IMR-90 (cell line): ENCODE measurements at regions not wholly inside any gene's neighbourhood (a gene's known extent, or its start where the extent isn't known, plus 50 kb on each side); places are given as distances from the start of the nearest gene placed in this dataset.

Source experiments
- ATAC-seq: fragments of 200-7000 bp; cut with Tn5 transposase; 2 replicates; pipeline ENCODE4 v1.9.1; 2020; ENCODE audit warnings: low read depth, mild to moderate bottlenecking, moderate library complexity
- BruUV-seq: library from RNA; stranded (reverse); fragments of 400-500 nt; replicated peaks from 2 replicates; lab custom pipeline; 2021; lab: Mats Ljungman, UMichigan
- CTCF ChIA-PET: fragments of 300-600 bp; formaldehyde crosslinking; extraction: SDS; loops from one replicate; lab custom pipeline; 2021; ENCODE audit warnings: antibody characterized with exemption; lab: Yijun Ruan, JAX
- POLR2A ChIA-PET: fragments of 300-600 bp; sonication (Branson Sonifier 250); formaldehyde crosslinking; loops from one replicate; lab custom pipeline; 2022; ENCODE audit warnings: antibody characterized with exemption; ENCODE audit not compliant: unreplicated experiment; lab: Charles Lee
- DNase-seq: peaks from one replicate; pipeline ENCODE4 v3.0.0; 2013
- H2AFZ ChIP-seq: replicated peaks from 2 replicates; pipeline ENCODE3; 2013; ENCODE audit warnings: low read length, mild to moderate bottlenecking; ENCODE audit not compliant: poor library complexity
- H2AK5ac ChIP-seq: 2 replicates; pipeline ENCODE4 v1.6.1; 2013; ENCODE audit warnings: low read depth, low read length, inconsistent platforms
- H2AK9ac ChIP-seq: replicated peaks from 2 replicates; pipeline ENCODE3; 2013; ENCODE audit warnings: mild to moderate bottlenecking, low read depth, low read length, moderate library complexity; ENCODE audit not compliant: poor library complexity
- H2BK120ac ChIP-seq: 2 replicates; pipeline ENCODE4 v1.6.1; 2013; ENCODE audit warnings: low read depth, low read length, inconsistent platforms
- H2BK15ac ChIP-seq: 3 replicates; pipeline ENCODE4 v1.6.1; 2013; ENCODE audit warnings: low read depth, low read length, inconsistent platforms
- H2BK20ac ChIP-seq: 2 replicates; pipeline ENCODE4 v1.6.1; 2013; ENCODE audit warnings: low read depth, mild to moderate bottlenecking, inconsistent platforms, low read length, moderate library complexity
- H2BK5ac ChIP-seq: 2 replicates; pipeline ENCODE4 v1.6.1; 2013; ENCODE audit warnings: mild to moderate bottlenecking, low read depth, low read length, inconsistent platforms; ENCODE audit not compliant: poor library complexity, severe bottlenecking
- H3K14ac ChIP-seq: replicated peaks from 2 replicates; pipeline ENCODE4 v1.6.1; 2013; ENCODE audit warnings: low read depth, low read length, inconsistent platforms
- H3K18ac ChIP-seq: 2 replicates; pipeline ENCODE4 v1.6.1; 2013; ENCODE audit warnings: low read depth, low read length, control low read depth
- H3K23ac ChIP-seq: 2 replicates; pipeline ENCODE4 v1.6.1; 2013; ENCODE audit warnings: low read depth, low read length, inconsistent platforms
- H3K27ac ChIP-seq: 2 replicates; pipeline ENCODE4 v1.5.1; 2013; ENCODE audit warnings: mild to moderate bottlenecking, control low read depth, low read length; ENCODE audit not compliant: insufficient read depth
- H3K27me3 ChIP-seq: 2 replicates; pipeline ENCODE4 v1.6.1; 2013; ENCODE audit warnings: low read length; ENCODE audit not compliant: control insufficient read depth, insufficient read depth
- H3K36me3 ChIP-seq: 2 replicates; pipeline ENCODE4 v1.6.1; 2013; ENCODE audit warnings: low read length, mixed read lengths; ENCODE audit not compliant: control insufficient read depth, insufficient read depth
- H3K4ac ChIP-seq: 2 replicates; pipeline ENCODE4 v1.6.1; 2013; ENCODE audit warnings: low read depth, low read length, inconsistent platforms
- H3K4me1 ChIP-seq: 2 replicates; pipeline ENCODE4 v1.6.1; 2013; ENCODE audit warnings: low read length, mixed read lengths; ENCODE audit not compliant: control insufficient read depth, insufficient read depth
- H3K4me2 ChIP-seq: 2 replicates; pipeline ENCODE4 v1.6.1; 2013; ENCODE audit warnings: low read depth, mild to moderate bottlenecking, control low read depth, low read length, moderate library complexity
- H3K4me3 ChIP-seq: 2 replicates; pipeline ENCODE4 v1.5.1; 2013; ENCODE audit warnings: low read depth, mild to moderate bottlenecking, control low read depth, low read length, moderate library complexity; ENCODE audit not compliant: insufficient read depth
- H3K56ac ChIP-seq: 2 replicates; pipeline ENCODE4 v1.6.1; 2013; ENCODE audit warnings: low read length, inconsistent platforms; ENCODE audit not compliant: insufficient read depth; ENCODE audit errors: extremely low read depth
- H3K79me1 ChIP-seq, 2 experiments: 2 replicates each; pipeline ENCODE4 v1.6.1; 2013; ENCODE audit warnings: low read length in 2 of 2, inconsistent platforms in 1 of 2, low read depth in 1 of 2
- H3K9ac ChIP-seq: 2 replicates; pipeline ENCODE4 v1.6.1; 2013; ENCODE audit warnings: low read depth, low read length, control low read depth
- H3K9me1 ChIP-seq: 2 replicates; pipeline ENCODE4 v1.6.1; 2013; ENCODE audit warnings: low read length, inconsistent platforms; ENCODE audit not compliant: insufficient read depth
- H3K9me3 ChIP-seq: 2 replicates; pipeline ENCODE4 v1.6.1; 2013; ENCODE audit warnings: low read length; ENCODE audit not compliant: control insufficient read depth, insufficient read depth
- H4K20me1 ChIP-seq: 2 replicates; pipeline ENCODE4 v1.6.1; 2013; ENCODE audit warnings: low read length, inconsistent platforms; ENCODE audit not compliant: insufficient read depth
- H4K5ac ChIP-seq: 2 replicates; pipeline ENCODE4 v1.6.1; 2013; ENCODE audit warnings: mild to moderate bottlenecking, low read depth, low read length, control low read depth
- H4K8ac ChIP-seq, 2 experiments: 2 replicates each; pipeline ENCODE4 v1.6.1; 2013; ENCODE audit warnings: low read depth in 2 of 2, low read length in 2 of 2, control low read depth in 1 of 2, inconsistent platforms in 1 of 2
- H4K91ac ChIP-seq: 2 replicates; pipeline ENCODE4 v1.6.1; 2013; ENCODE audit warnings: low read depth, low read length, inconsistent platforms; ENCODE audit not compliant: insufficient read depth
- BHLHE40 ChIP-seq: fragments of 150-350 bp; IDR thresholded peaks from 2 replicates; pipeline ENCODE4 v1.6.1; 2016; ENCODE audit warnings: mild to moderate bottlenecking, low read depth, low read length
- CEBPB ChIP-seq: IDR thresholded peaks from 2 replicates; pipeline ENCODE4 v1.6.1; 2012; ENCODE audit warnings: low read depth, low read length, improper control_type of control experiment
- CHD1 ChIP-seq: IDR thresholded peaks from 2 replicates; pipeline ENCODE4 v1.6.1; 2012; ENCODE audit warnings: low read depth, low read length, improper control_type of control experiment
- NFE2L2 ChIP-seq: fragments of 150-350 bp; IDR thresholded peaks from 2 replicates; pipeline ENCODE4 v1.6.1; 2016; ENCODE audit warnings: low read depth, mild to moderate bottlenecking, low read length
- POLR2A ChIP-seq: IDR thresholded peaks from 2 replicates; pipeline ENCODE4 v1.6.1; 2012; ENCODE audit warnings: mild to moderate bottlenecking, low read depth, low read length
- WGBS, 2 experiments: methylation state at CpG; one replicate each; pipeline versions ENCODE4 v1.1.5 to v1.1.7; 2013; ENCODE audit warnings: missing lambda C conversion rate in 2 of 2; ENCODE audit not compliant: insufficient read length in 1 of 2; ENCODE audit errors: extremely low coverage in 2 of 2; 5-methylcytosine and 5-hydroxymethylcytosine counted together
- dilution Hi-C: fragments of 300-500 bp; cut with HindIII; formaldehyde crosslinking; loops from one replicate; pipeline ENCODE4 v1.14.3; 2018; ENCODE audit warnings: low sequenced_read_pairs; ENCODE audit not compliant: unreplicated experiment
- in situ Hi-C: fragments of 300-500 bp; cut with MboI; formaldehyde crosslinking; loops from 3 replicates; pipeline ENCODE4 v1.14.3; 2019; ENCODE audit warnings: low sequenced_read_pairs, inconsistent platforms, mixed read lengths
- intact Hi-C: fragments of 100-400 bp; cut with micrococcal nuclease; formaldehyde crosslinking; loops from 2 replicates; pipeline ENCODE4 v1.10.0; 2022
- TF ChIP-seq, protein P1 (sequence below): fragments of 150-350 bp; IDR thresholded peaks from 2 replicates; pipeline ENCODE4 v1.6.1; 2016; ENCODE audit warnings: low read depth, mild to moderate bottlenecking, low read length, moderate library complexity, borderline replicate concordance

DNA sequence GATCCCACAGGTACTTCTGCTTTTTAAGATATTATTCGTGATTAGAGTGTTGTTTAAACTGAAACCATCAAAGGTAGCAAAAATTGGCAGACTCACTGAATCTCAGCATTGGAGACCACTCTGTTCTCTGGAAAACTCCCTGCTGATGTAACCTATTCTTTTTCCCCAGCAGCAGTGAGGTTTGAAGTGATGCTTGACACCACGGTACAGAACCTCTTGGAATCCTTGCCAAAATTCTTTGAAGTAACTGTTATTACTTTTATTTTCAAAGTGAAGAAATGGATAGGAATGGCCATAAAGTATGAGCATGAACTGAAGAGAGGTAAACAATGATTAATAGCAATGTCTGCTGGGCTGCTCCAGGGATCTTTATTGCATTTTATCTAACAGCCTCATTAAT, 66.4 kb upstream of the KL start:
- Histone ChIP-seq H3K27ac (no peak overlapping the region), H3K9me3 (peaks cover 8% of the 10 kb centered on the region), H3K4ac (no peak overlapping the region), H3K14ac (no peak overlapping the region), H3K9ac (no peak overlapping the region), H4K5ac (no peak overlapping the region), H2BK15ac (no peak overlapping the region), H3K23ac (no peak overlapping the region), H2AK5ac (no peak overlapping the region), H3K4me1 (no peaks in the 10 kb centered on the region), H3K9me1 (no peaks in the 10 kb centered on the region), H2BK5ac (no peak overlapping the region), H3K4me2 (no peak overlapping the region), H3K36me3 (no peaks in the 10 kb centered on the region), H2BK20ac (no peak overlapping the region), H4K8ac (no peak overlapping the region), H3K56ac (no peak overlapping the region), H3K27me3 (peaks cover 29% of the 10 kb centered on the region), H2AK9ac (no peak overlapping the region), H4K91ac (no peak overlapping the region), H2AFZ (no peak overlapping the region), H4K20me1 (no peaks in the 10 kb centered on the region), H2BK120ac (no peak overlapping the region), H3K4me3 (no peak overlapping the region), H3K79me1 (no peaks in the 10 kb centered on the region), H3K18ac (no peak overlapping the region)
- TF ChIP-seq NFE2L2, result no peak
- no peak for TF ChIP-seq POLR2A
- TF ChIP-seq, protein P1, sequence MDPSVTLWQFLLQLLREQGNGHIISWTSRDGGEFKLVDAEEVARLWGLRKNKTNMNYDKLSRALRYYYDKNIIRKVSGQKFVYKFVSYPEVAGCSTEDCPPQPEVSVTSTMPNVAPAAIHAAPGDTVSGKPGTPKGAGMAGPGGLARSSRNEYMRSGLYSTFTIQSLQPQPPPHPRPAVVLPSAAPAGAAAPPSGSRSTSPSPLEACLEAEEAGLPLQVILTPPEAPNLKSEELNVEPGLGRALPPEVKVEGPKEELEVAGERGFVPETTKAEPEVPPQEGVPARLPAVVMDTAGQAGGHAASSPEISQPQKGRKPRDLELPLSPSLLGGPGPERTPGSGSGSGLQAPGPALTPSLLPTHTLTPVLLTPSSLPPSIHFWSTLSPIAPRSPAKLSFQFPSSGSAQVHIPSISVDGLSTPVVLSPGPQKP, result no peak
- no peak for TF ChIP-seq CEBPB
- TF ChIP-seq BHLHE40, result no peak
- no peak for TF ChIP-seq CHD1
- ChIA-PET CTCF (no interaction called here), POLR2A (no interaction called here)
- in situ Hi-C loops (no loop called here), intact Hi-C loops (no loop called here), dilution Hi-C loops (no loop called here)
- WGBS, 2 experiments, result no CpG with 5 or more reads among the region's 2 CpGs
- no TSS peak for BruUV-seq
- DNase-seq (no peak), ATAC-seq (no peak)
